Neutrophil (primary cell): ENCODE measurements at regions not wholly inside any gene's neighbourhood (a gene's known extent, or its start where the extent isn't known, plus 50 kb on each side); places are given as distances from the start of the nearest gene placed in this dataset.

Experiments used
- H3K27ac ChIP-seq: fragments of 200-600 bp; sonication (generic); 2 replicates; pipeline ENCODE4 v1.5.1; 2016; ENCODE audit warnings: mild to moderate bottlenecking, moderate library complexity
- H3K27me3 ChIP-seq: fragments of 200-600 bp; sonication (generic); 2 replicates; pipeline ENCODE4 v1.6.0; 2016; ENCODE audit warnings: mild to moderate bottlenecking
- H3K36me3 ChIP-seq: fragments of 200-600 bp; sonication (generic); 2 replicates; pipeline ENCODE4 v1.5.1; 2017
- H3K4me1 ChIP-seq, 2 experiments: fragments of 200-600 bp in 1 of 2; sonication (generic) in 1 of 2; 1 replicate in 1 of 2; 2 replicates in 1 of 2; pipeline versions ENCODE4 v1.5.1 to v1.6.1; 2013 to 2016; ENCODE audit warnings: low read depth in 1 of 2, low read length in 1 of 2, mild to moderate bottlenecking in 1 of 2, moderate library complexity in 1 of 2; ENCODE audit not compliant: control insufficient read depth in 1 of 2, insufficient read depth in 1 of 2
- H3K4me3 ChIP-seq, 2 experiments: fragments of 200-600 bp in 1 of 2; sonication (generic) in 1 of 2; 1 replicate in 1 of 2; 2 replicates in 1 of 2; pipeline ENCODE4 v1.5.1; 2013 to 2016; ENCODE audit warnings: low read depth in 1 of 2, low read length in 1 of 2, mild to moderate bottlenecking in 1 of 2, moderate library complexity in 1 of 2
- H3K9me3 ChIP-seq: fragments of 200-600 bp; sonication (generic); 2 replicates; pipeline ENCODE4 v1.5.1; 2016
- CTCF ChIP-seq: fragments of 200-600 bp; sonication (generic); IDR thresholded peaks from 2 replicates; pipeline ENCODE4 v1.5.1; 2016; ENCODE audit warnings: antibody characterized with exemption

GRCh38 chr3:74535281-74535680 is 79.2 kb downstream of the CNTN3 start:
- Histone ChIP-seq H3K27ac (no peak overlapping the region), H3K9me3 (no peaks in the 10 kb centered on the region), H3K4me1 (no peaks in the 10 kb centered on the region), H3K36me3 (no peaks in the 10 kb centered on the region), H3K27me3 (no peaks in the 10 kb centered on the region), H3K4me3 (no peak overlapping the region)
- no peak for TF ChIP-seq CTCF

- no peaks in the 10 kb centered on the region for H3K4me1 ChIP-seq
- no peak for TF ChIP-seq CTCF
- H3K27me3 ChIP-seq: no peaks in the 10 kb centered on the region
- H3K4me3 ChIP-seq: no peak overlapping the region
- no peaks in the 10 kb centered on the region for H3K36me3 ChIP-seq
- H3K27ac ChIP-seq: no peak overlapping the region
- H3K9me3 ChIP-seq: no peaks in the 10 kb centered on the region
These were observed 79.8 kb downstream of the CNTN3 start for GRCh38 chr3:74534611-74535010.

DNA sequence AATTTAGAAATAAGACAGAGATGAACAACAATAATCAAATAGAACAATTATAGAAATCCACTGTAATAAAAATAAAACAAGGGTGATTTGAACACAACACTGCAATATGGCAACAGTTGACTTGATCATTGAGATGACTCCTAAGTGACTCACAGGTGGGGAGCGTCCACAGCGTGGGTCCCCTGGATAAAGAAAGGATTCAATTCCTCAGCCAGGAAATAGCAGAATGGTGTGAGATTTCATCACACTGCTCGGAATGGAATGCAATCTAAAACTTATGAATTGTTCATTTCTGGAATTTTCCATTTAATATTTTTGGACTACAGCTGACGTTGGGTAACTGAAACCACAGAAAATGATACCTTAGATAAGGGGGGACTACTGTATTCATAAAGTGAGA is 82.0 kb downstream of the CNTN3 start:
- Histone ChIP-seq H3K4me3 (no peak overlapping the region), H3K9me3 (no peaks in the 10 kb centered on the region), H3K36me3 (no peaks in the 10 kb centered on the region), H3K27ac (no peak overlapping the region), H3K27me3 (no peaks in the 10 kb centered on the region), H3K4me1 (no peaks in the 10 kb centered on the region)
- no peak for TF ChIP-seq CTCF

GRCh38 chr3:74531491-74531890 is 83.0 kb downstream of the CNTN3 start:
- no peaks in the 10 kb centered on the region for H3K4me1 ChIP-seq
- H3K4me3 ChIP-seq: no peak overlapping the region
- TF ChIP-seq CTCF: no peak
- H3K27me3 ChIP-seq: no peaks in the 10 kb centered on the region
- no peaks in the 10 kb centered on the region for H3K9me3 ChIP-seq
- no peak overlapping the region for H3K27ac ChIP-seq
- H3K36me3 ChIP-seq: no peaks in the 10 kb centered on the region

DNA sequence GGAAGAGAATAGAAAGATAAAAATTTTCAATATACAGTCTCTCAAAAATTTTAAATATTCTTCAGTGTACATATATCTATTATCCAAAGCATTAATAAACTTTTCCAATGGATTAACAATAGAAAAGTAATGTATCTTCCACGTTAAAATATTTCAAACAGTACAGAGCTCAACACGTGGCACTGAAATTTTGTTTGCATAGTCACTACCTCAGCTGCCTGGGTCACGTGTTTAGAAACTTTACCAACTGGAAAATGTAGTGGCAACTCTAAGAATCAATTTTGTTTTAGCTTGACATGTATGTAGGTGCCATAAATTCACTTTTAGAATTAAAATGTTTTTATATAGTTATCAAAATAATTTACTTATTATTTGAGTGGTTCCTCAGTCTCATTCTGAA is 85.3 kb downstream of the CNTN3 start:
- no peak overlapping the region for H3K27ac ChIP-seq
- no peaks in the 10 kb centered on the region for H3K36me3 ChIP-seq
- H3K27me3 ChIP-seq: no peaks in the 10 kb centered on the region
- H3K4me3 ChIP-seq: no peak overlapping the region
- no peaks in the 10 kb centered on the region for H3K4me1 ChIP-seq
- TF ChIP-seq CTCF: no peak
- no peaks in the 10 kb centered on the region for H3K9me3 ChIP-seq

DNA sequence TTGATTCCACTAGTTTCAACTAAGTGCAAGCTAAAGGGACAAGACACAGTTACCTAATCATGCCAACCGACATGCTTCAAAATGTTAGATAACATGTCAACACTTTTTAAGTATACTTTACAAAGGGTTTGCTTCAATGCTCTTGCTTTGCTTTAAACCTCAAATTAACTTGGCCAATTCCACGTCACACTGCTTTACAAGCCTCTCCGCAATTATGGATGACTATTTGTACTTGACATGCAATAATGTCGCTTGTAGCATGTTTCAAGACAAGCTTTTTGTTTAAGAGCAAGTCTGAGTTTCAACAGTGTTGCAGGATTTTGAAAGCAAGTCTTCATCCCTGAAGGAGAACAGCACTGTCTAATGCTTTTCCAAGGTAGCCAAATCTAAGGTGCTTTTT is 86.9 kb downstream of the CNTN3 start:
- no peaks in the 10 kb centered on the region for H3K9me3 ChIP-seq
- no peaks in the 10 kb centered on the region for H3K36me3 ChIP-seq
- H3K27me3 ChIP-seq: no peaks in the 10 kb centered on the region
- no peak for TF ChIP-seq CTCF
- H3K4me3 ChIP-seq: no peak overlapping the region
- no peak overlapping the region for H3K27ac ChIP-seq
- H3K4me1 ChIP-seq: no peaks in the 10 kb centered on the region
